ENCODE measurements at regions not wholly inside any gene's neighbourhood (a gene's known extent, or its start where the extent isn't known, plus 50 kb on each side); places are given as distances from the start of the nearest gene placed in this dataset.
A peak's percentile ranks its signal among the peaks of the same experiment; 100 is the strongest.

GRCh38 chr1:234554218-234554697 is 55.7 kb downstream of the IRF2BP2 start:
- no peak for DNase-seq (ENCODE audit: low read depth in 1 of 2, low spot score in 1 of 2)
- in situ Hi-C loops (cut with HindIII; ENCODE audit: low pct_unique_long_range_greater_than_20kb, low sequenced_read_pairs) = no loop called here
- TF ChIP-seq JUND (IDR thresholded peaks at IDR 0.05; ENCODE audit: low read depth) = no peak

DNA sequence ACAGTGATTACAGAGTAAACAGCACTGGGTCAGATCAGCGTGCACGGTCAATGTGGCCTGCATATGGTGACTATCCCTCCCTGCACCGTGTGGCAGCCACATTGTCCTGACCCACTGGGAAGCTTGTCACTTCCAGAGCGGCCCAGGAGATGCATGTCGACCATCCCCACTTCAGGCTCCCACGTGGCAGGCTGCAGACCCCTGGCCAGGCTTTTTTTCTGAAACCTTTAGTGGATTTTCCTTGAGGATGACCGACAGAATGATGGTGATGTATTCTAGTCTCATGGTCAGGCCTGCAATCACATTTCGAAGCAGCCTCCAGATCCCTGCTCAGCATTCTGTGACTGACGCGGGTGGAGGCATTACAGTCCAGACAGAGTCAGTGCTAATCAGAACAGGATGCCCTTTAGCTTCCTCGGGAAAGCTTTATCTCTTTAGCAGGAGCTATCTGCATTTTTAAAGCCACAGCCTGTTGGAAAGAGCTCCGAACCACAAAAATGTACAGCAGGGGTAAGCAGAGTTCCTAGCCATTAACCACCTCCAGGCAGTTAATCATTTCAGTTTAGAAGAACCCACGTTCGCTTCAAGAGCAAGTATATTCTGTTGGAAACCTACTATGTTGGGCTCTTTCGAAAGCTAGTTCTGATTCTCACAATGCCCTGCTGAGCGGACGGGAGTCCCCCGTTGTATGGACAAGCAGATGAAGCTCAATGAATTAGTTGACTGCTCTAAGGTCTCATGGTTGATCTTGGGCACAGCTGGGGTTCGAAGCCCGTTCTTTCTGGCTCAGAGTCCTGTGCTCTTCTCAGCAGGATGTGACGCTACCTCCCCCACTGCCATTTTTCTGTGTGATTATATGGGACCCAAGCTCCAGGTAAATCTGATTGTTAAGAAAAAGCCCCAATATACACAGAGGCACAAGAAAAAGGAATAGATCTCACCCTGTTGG is 56.5 kb downstream of the IRF2BP2 start:
- DNase-seq (ENCODE audit: low read depth in 1 of 2, low spot score in 1 of 2) = no peak
- in situ Hi-C loops (cut with HindIII; ENCODE audit: low pct_unique_long_range_greater_than_20kb, low sequenced_read_pairs) = no loop called here
- no peak for TF ChIP-seq JUND (IDR thresholded peaks at IDR 0.05; ENCODE audit: low read depth)

DNA sequence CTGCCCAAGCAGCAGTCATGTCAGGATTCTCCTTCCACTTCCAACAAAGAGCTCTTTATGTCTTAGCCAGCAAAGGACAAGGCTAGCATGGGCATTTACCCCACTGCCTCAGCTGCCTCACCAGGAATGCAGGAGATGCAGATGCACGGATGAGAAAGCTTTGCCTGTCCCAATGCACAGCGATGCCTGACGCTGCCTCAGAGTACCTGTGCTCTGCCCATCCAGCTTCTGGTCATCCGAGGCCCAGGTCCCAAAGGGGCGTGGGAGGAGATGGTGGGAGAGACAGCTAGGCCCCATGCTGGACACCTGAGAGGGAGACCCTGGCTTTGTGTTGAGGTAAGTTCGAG is 59.0 kb downstream of the IRF2BP2 start:
- DNase-seq (ENCODE audit: low read depth in 1 of 2, low spot score in 1 of 2) = no peak
- TF ChIP-seq JUND (IDR thresholded peaks at IDR 0.05; ENCODE audit: low read depth) = no peak
- in situ Hi-C loops (cut with HindIII; ENCODE audit: low pct_unique_long_range_greater_than_20kb, low sequenced_read_pairs) = no loop called here

GRCh38 chr1:234550341-234551031 is 59.5 kb downstream of the IRF2BP2 start:
- no peak for DNase-seq (ENCODE audit: low read depth in 1 of 2, low spot score in 1 of 2)
- in situ Hi-C loops (cut with HindIII; ENCODE audit: low pct_unique_long_range_greater_than_20kb, low sequenced_read_pairs) = no loop called here
- TF ChIP-seq JUND (IDR thresholded peaks at IDR 0.05; ENCODE audit: low read depth) = no peak

- no peak for TF ChIP-seq JUND (IDR thresholded peaks at IDR 0.05; ENCODE audit: low read depth)
- in situ Hi-C loops (cut with HindIII; ENCODE audit: low pct_unique_long_range_greater_than_20kb, low sequenced_read_pairs) = no loop called here
- DNase-seq (ENCODE audit: low read depth in 1 of 2, low spot score in 1 of 2) = no peak
These were observed 60.4 kb downstream of the IRF2BP2 start for GRCh38 chr1:234549447-234550021.

GRCh38 chr1:234546890-234547788 is 62.8 kb downstream of the IRF2BP2 start:
- in situ Hi-C loops (cut with HindIII; ENCODE audit: low pct_unique_long_range_greater_than_20kb, low sequenced_read_pairs) = no loop called here
- no peak for DNase-seq (ENCODE audit: low read depth in 1 of 2, low spot score in 1 of 2)
- TF ChIP-seq JUND (IDR thresholded peaks at IDR 0.05; ENCODE audit: low read depth) = no peak

GRCh38 chr1:234546387-234546704 is 63.6 kb downstream of the IRF2BP2 start:
- TF ChIP-seq JUND (IDR thresholded peaks at IDR 0.05; ENCODE audit: low read depth) = no peak
- in situ Hi-C loops (cut with HindIII; ENCODE audit: low pct_unique_long_range_greater_than_20kb, low sequenced_read_pairs) = no loop called here
- DNase-seq (ENCODE audit: low read depth in 1 of 2, low spot score in 1 of 2) = no peak

DNA sequence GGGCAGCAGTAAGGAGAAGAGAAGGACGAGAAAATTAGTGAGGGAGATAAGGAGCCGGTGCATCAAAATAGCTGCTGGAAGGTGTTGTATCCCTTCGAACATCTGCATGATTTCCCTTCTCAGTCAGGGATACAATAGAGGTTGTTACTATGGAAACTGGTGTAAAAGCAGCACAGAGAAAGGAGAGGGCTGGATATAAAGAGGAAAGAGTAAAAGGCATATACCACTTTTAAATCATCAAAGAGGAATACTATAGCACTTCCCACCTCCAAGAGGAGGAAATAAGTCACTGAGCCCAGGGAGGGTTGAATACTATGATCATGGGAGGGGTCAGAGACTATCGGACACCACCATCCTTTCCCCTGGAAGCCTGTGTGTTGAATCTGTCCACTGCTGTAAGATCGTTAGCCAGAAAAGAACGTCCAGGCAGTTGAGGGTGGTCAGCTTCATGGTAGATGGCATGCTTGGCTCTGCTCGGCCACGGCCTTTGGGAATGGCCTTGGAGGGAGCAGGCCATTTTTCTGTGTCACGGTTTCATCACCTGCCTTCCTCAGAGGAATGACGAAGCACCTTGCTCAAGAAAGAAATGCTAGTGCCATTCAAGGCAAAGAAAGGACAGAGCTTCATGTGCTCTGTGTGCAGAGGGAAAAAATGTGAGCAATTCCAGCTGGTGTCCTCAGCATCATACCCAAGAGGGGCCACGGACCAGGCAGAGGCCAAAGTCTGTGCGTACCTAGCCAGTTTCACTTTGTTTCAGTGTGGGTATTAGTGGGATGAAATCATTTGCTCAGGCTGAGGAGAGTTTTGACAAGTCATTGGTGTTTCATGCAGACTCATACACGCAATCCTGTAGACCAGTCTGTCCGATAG is 64.2 kb downstream of the IRF2BP2 start:
- DNase-seq (ENCODE audit: low read depth in 1 of 2, low spot score in 1 of 2) = no peak
- no peak for TF ChIP-seq JUND (IDR thresholded peaks at IDR 0.05; ENCODE audit: low read depth)
- in situ Hi-C loops (cut with HindIII; ENCODE audit: low pct_unique_long_range_greater_than_20kb, low sequenced_read_pairs) = no loop called here

- DNase-seq (ENCODE audit: low read depth in 1 of 2, low spot score in 1 of 2) = peak in 1 of 2 experiments; percentile 55
- in situ Hi-C loops (cut with HindIII; ENCODE audit: low pct_unique_long_range_greater_than_20kb, low sequenced_read_pairs) = no loop called here
- TF ChIP-seq JUND (IDR thresholded peaks at IDR 0.05; ENCODE audit: low read depth) = no peak
These were observed 65.2 kb upstream of the TARBP1 start for GRCh38 chr1:234544087-234544579.

- DNase-seq (ENCODE audit: low read depth in 1 of 2, low spot score in 1 of 2) = no peak
- no peak for TF ChIP-seq JUND (IDR thresholded peaks at IDR 0.05; ENCODE audit: low read depth)
- in situ Hi-C loops (cut with HindIII; ENCODE audit: low pct_unique_long_range_greater_than_20kb, low sequenced_read_pairs) = no loop called here
These were observed 64.6 kb upstream of the TARBP1 start for GRCh38 chr1:234543442-234544086.
